Activated B cell treated with CpG ODN at 0.5 μM for 24 hours (primary cell): ENCODE measurements at regions not wholly inside any gene's neighbourhood (a gene's known extent, or its start where the extent isn't known, plus 50 kb on each side); places are given as distances from the start of the nearest gene placed in this dataset.

Experiments used
- ATAC-seq: fragments of 200-7000 bp; cut with Tn5 transposase; one replicate; pipeline ENCODE4 v1.10.0; 2021; ENCODE audit warnings: low read depth, mild to moderate bottlenecking, moderate library complexity
- CTCF ChIA-PET: fragments of 350-600 bp; sonication (Branson Sonifier 250); formaldehyde crosslinking; loops from one replicate; lab custom pipeline; 2021; ENCODE audit warnings: antibody characterized with exemption; lab: Charles Lee
- POLR2A ChIA-PET: fragments of 350-600 bp; sonication (Branson Sonifier 250); formaldehyde crosslinking; loops from one replicate; lab custom pipeline; 2021; ENCODE audit warnings: antibody characterized with exemption; lab: Charles Lee
- DNase-seq: peaks from one replicate; pipeline ENCODE4 v3.0.0; 2022
- H3K27ac Mint-ChIP-seq: one replicate; pipeline ENCODE4 v1.8.0; 2020; ENCODE audit warnings: mixed read lengths
- H3K27me3 Mint-ChIP-seq: one replicate; pipeline ENCODE4 v1.8.0; 2021; ENCODE audit warnings: mixed read lengths
- H3K36me3 Mint-ChIP-seq: one replicate; pipeline ENCODE4 v1.8.0; 2021; ENCODE audit warnings: low read depth, mixed read lengths
- H3K4me1 Mint-ChIP-seq: one replicate; pipeline ENCODE4 v1.8.0; 2021; ENCODE audit warnings: mixed read lengths
- H3K4me3 Mint-ChIP-seq: one replicate; pipeline ENCODE4 v1.8.0; 2020; ENCODE audit warnings: mild to moderate bottlenecking, mixed read lengths
- H3K9me3 Mint-ChIP-seq: one replicate; pipeline ENCODE4 v1.8.0; 2020; ENCODE audit warnings: mixed read lengths
- intact Hi-C: fragments of 100-400 bp; cut with micrococcal nuclease; formaldehyde crosslinking; loops from one replicate; pipeline ENCODE4 v1.15.1; 2024
- TF ChIP-seq, protein P1 (sequence below): fragments of 200-600 bp; IDR thresholded peaks from one replicate; pipeline ENCODE4 v1.8.0; 2022; ENCODE audit warnings: antibody characterized with exemption, mild to moderate bottlenecking

DNA sequence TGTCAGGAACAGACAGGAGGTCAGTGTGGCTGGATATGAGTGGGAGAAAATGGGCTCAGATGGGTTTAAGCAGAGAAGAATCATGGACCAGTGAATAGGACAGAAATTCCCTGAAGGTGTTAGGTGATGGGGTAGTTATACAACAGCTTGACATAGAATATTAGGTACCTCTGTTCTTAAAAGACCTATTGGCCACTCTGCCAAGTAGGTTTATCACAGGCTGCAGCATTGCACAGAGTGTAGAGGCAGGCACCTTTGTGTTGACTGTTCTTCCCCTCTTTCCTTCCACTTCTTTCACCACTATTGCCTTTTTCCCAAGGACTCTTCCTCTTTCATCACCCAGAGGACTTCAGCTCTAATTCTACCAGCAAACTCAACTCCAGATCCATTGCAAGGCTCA is 274.4 kb downstream of the CDCA7 start:
- Mint-ChIP-seq H3K9me3 (no peaks in the 10 kb centered on the region), H3K36me3 (no peaks in the 10 kb centered on the region), H3K4me3 (no peak overlapping the region), H3K27ac (no peak overlapping the region), H3K27me3 (peaks cover 26% of the 10 kb centered on the region), H3K4me1 (no peaks in the 10 kb centered on the region)
- ATAC-seq (no peak), DNase-seq (no peak)
- TF ChIP-seq, protein P1, sequence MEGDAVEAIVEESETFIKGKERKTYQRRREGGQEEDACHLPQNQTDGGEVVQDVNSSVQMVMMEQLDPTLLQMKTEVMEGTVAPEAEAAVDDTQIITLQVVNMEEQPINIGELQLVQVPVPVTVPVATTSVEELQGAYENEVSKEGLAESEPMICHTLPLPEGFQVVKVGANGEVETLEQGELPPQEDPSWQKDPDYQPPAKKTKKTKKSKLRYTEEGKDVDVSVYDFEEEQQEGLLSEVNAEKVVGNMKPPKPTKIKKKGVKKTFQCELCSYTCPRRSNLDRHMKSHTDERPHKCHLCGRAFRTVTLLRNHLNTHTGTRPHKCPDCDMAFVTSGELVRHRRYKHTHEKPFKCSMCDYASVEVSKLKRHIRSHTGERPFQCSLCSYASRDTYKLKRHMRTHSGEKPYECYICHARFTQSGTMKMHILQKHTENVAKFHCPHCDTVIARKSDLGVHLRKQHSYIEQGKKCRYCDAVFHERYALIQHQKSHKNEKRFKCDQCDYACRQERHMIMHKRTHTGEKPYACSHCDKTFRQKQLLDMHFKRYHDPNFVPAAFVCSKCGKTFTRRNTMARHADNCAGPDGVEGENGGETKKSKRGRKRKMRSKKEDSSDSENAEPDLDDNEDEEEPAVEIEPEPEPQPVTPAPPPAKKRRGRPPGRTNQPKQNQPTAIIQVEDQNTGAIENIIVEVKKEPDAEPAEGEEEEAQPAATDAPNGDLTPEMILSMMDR, result no peak
- intact Hi-C loops, result no loop called here
- ChIA-PET CTCF (no interaction called here), POLR2A (no interaction called here)

DNA sequence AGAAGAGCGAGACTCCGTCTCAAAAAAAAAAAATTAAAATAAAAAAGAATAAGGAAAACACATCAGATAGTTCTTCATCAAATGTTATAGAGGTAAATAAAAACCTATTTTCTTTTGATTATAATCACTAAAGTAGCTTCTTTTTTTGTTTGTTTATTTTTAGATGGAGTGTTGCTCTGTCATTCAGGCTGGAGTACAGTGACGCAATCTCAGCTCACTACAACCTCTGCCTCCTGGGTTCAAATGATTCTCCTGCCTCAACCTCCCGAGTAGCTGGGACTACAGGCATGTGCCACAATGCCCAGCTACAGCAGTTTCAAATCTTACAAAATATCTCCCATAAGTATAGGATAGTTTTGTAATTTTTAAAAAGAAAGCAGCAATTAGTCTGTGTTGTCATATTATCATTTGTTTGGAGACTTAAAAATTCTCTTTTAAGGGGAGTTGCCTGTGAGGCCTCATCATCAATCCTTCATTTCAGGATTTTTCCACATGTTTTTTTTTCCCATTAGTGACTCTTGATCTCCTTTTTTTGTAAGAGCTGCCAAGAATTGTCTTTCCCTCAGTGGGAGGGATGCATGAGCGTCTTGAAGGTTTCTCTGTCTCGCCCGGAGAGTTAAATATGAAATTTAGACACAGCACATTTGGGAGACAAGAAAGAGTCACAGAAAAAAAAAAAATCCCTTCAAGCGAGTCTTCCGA is 275.9 kb downstream of the CDCA7 start:
- H3K4me3 Mint-ChIP-seq, result no peak overlapping the region
- H3K27me3 Mint-ChIP-seq, result peaks cover 26% of the 10 kb centered on the region
- DNase-seq (no peak), ATAC-seq (no peak)
- no peak overlapping the region for H3K27ac Mint-ChIP-seq
- TF ChIP-seq, protein P1, result no peak
- no peaks in the 10 kb centered on the region for H3K4me1 Mint-ChIP-seq
- no peaks in the 10 kb centered on the region for H3K9me3 Mint-ChIP-seq
- CTCF ChIA-PET, result no interaction called here
- intact Hi-C loops, result no loop called here
- POLR2A ChIA-PET, result no interaction called here
- no peaks in the 10 kb centered on the region for H3K36me3 Mint-ChIP-seq

DNA sequence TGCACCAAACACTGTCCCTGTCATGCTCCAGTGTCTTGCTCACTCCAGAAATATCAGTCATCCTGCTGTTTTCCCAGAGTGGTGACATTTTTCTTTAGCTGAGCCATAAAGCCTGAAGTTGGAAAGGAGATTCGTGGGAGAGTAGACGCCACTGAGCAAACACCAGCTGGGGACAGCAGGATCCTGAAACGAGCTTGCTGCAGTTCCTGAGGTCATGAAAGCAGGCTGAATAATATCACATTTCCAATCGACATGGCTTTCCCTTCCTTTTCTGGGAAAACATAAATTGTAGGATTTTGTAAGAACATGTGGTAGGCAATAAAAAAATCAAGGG is 276.4 kb downstream of the CDCA7 start:
- Mint-ChIP-seq H3K27me3 (peaks cover 26% of the 10 kb centered on the region), H3K27ac (no peak overlapping the region), H3K36me3 (no peaks in the 10 kb centered on the region), H3K4me1 (no peaks in the 10 kb centered on the region), H3K4me3 (no peak overlapping the region), H3K9me3 (no peaks in the 10 kb centered on the region)
- intact Hi-C loops, result no loop called here
- CTCF ChIA-PET, result no interaction called here
- POLR2A ChIA-PET, result no interaction called here
- no peak for ATAC-seq
- TF ChIP-seq, protein P1, result no peak
- no peak for DNase-seq

DNA sequence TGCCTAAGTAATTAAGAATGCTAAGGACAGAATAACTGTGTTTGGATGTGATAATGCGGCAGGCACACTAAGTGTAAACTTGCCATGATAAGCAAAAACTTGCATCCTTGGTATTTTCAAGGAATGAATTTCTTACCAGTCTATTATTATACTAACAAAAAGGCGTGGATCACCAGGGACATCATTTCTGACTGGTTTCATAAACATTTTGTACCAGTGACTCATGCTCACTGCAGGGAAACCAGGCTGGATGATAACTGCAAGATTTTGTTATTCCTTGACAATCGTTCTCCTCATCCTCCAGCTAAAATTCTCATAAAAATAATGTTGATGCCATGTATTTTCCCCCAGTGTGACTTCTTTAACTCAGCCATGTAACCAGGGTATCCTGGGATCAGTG is 289.5 kb downstream of the CDCA7 start:
- CTCF ChIA-PET, result no interaction called here
- no peak overlapping the region for H3K27ac Mint-ChIP-seq
- TF ChIP-seq, protein P1, result no peak
- POLR2A ChIA-PET, result no interaction called here
- H3K27me3 Mint-ChIP-seq, result no peaks in the 10 kb centered on the region
- H3K4me1 Mint-ChIP-seq, result no peaks in the 10 kb centered on the region
- DNase-seq (no peak), ATAC-seq (no peak)
- intact Hi-C loops, result no loop called here
- no peak overlapping the region for H3K4me3 Mint-ChIP-seq
- H3K36me3 Mint-ChIP-seq, result no peaks in the 10 kb centered on the region
- no peaks in the 10 kb centered on the region for H3K9me3 Mint-ChIP-seq

DNA sequence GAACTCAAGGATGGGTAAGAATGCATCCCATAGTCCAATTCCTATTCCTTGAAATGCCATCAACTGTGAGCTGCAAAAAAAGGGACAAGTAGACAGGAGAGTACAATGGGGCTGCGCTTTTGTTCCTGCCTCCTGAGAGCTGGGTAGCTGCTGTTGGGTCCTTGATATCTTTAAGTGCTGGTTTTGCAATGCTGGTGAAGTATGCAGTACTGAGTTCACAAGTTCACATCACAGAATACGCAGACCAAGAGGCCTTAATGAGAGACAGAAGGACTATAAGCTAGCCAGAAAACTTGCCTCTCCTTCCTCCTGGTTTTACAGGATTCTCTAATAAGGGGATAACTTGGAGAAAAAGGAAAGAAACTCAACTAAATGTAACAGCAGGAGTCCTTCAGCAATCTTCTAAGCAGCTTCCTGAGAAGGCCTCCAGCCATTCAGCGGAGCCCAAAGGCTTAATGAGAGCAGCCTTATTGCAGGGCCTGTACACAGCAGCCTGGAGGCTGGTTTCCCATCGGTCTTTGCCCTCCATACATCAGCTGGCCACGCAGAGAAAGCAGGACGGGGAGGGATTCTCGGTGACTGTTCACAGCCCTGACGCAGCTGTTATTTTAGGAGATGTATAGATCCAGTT is 293.1 kb downstream of the CDCA7 start:
- Mint-ChIP-seq H3K9me3 (peaks cover 4% of the 10 kb centered on the region), H3K4me3 (no peak overlapping the region), H3K27me3 (peaks cover 1% of the 10 kb centered on the region), H3K4me1 (no peaks in the 10 kb centered on the region), H3K36me3 (no peaks in the 10 kb centered on the region), H3K27ac (no peak overlapping the region)
- TF ChIP-seq, protein P1, result no peak
- intact Hi-C loops, result no loop called here
- CTCF ChIA-PET, result no interaction called here
- no peak for ATAC-seq
- DNase-seq, result no peak
- POLR2A ChIA-PET, result no interaction called here
